Heart left ventricle (tissue), 13 donors: ENCODE measurements at regions not wholly inside any gene's neighbourhood (a gene's known extent, or its start where the extent isn't known, plus 50 kb on each side); places are given as distances from the start of the nearest gene placed in this dataset.

Experiments
- POLR2A ChIP-seq, 2 donors: fragments of 450-650 bp; IDR thresholded peaks; one replicate each; pipeline ENCODE4 v1.6.1; 2017; ENCODE audit warnings: antibody characterized with exemption in 2 of 2, mild to moderate bottlenecking in 2 of 2, moderate library complexity in 2 of 2
- TF ChIP-seq, protein P1 (sequence below), 12 donors: fragments of 200-600 bp; sonication (generic) in 4 of 12; IDR thresholded peaks; one replicate each; pipeline versions ENCODE4 v1.5.0 to v1.8.0; 2018 to 2022; ENCODE audit warnings: antibody characterized with exemption in 12 of 12, mild to moderate bottlenecking in 5 of 12
- donor health status: ischemic (EF 13 %, LVEDD 7.1; RV severe dilation, severe dysfunction).
- donor health status: DM: no; HTN: yes; CAD: no.
- donor health status: DM: no; HTN: no; CAD: no.
- donor health status: ischemic (EF 25% LVEDD 6.9; RV normal size, moderate dysfunction).
- donor health status: ischemic (EF 25% LVEDD 5.7; RV mildly dilated, moderate dysfunction).
- donor health status: ischemic (EF 35%, LVEDD 5.7; RV mildly dilated, moderate dysfunction).
- donor health status: nonischemic (EF 11% LVEDD 7.7; RV severe dilation, severe dysfunction).
- donor health status: DM: yes; HTN: yes; CAD: no.
- donor health status: PGD.
- donor health status: ischemic (EF 29% LVEDD 5.4; RV normal size, mild dysfunction).
- donor health status: nonischemic (EF 23%, LVEDD 6.1; RV moderate dilation, normal function).

DNA sequence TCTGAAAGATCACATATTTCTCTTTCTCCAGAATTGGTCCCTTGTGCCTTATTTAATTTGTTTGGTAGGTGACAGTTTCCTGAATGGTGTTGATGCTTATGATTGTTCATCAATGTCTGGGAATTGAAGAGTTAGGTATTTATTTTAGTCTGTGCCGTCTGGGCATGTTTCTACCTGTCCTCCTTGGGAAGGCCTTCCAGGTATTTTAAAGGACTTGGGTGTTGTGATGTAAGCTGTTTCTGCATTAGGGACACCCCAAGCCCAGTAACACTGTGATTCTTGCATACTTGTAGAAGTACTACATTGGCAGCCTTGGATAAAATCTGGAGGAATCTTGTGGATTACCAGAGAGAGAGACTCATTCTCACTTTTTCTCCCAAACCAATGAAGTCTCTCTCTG is 120.8 kb upstream of the CXXC4 start:
- TF ChIP-seq, protein P1, sequence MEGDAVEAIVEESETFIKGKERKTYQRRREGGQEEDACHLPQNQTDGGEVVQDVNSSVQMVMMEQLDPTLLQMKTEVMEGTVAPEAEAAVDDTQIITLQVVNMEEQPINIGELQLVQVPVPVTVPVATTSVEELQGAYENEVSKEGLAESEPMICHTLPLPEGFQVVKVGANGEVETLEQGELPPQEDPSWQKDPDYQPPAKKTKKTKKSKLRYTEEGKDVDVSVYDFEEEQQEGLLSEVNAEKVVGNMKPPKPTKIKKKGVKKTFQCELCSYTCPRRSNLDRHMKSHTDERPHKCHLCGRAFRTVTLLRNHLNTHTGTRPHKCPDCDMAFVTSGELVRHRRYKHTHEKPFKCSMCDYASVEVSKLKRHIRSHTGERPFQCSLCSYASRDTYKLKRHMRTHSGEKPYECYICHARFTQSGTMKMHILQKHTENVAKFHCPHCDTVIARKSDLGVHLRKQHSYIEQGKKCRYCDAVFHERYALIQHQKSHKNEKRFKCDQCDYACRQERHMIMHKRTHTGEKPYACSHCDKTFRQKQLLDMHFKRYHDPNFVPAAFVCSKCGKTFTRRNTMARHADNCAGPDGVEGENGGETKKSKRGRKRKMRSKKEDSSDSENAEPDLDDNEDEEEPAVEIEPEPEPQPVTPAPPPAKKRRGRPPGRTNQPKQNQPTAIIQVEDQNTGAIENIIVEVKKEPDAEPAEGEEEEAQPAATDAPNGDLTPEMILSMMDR (IDR thresholded peaks at IDR 0.05): no peak
- no peak for TF ChIP-seq POLR2A (IDR thresholded peaks at IDR 0.05)
